SK-N-SH (cell line): ENCODE measurements at regions not wholly inside any gene's neighbourhood (a gene's known extent, or its start where the extent isn't known, plus 50 kb on each side); places are given as distances from the start of the nearest gene placed in this dataset.

ENCODE experiments used
- CTCF ChIA-PET: fragments of 300-600, 350-600 bp; formaldehyde crosslinking; extraction: SDS; loops from one replicate; lab custom pipeline; 2021; lab: Yijun Ruan, JAX
- POLR2A ChIA-PET: fragments of 350-600 bp; sonication (Branson Sonifier 250); formaldehyde crosslinking; extraction: SDS; loops from one replicate; lab custom pipeline; 2020; ENCODE audit warnings: antibody characterized with exemption, inconsistent platforms; lab: Yijun Ruan, JAX
- DNase-seq: peaks from one replicate; pipeline ENCODE4 v3.0.0; 2012
- H2AFZ ChIP-seq: fragments of 200-600 bp; sonication (generic); 2 replicates; pipeline ENCODE4 v1.8.1; 2016; ENCODE audit warnings: antibody characterized with exemption, mild to moderate bottlenecking, low read depth
- H3F3A ChIP-seq: fragments of 200-600 bp; sonication (generic); replicated peaks from 2 replicates; pipeline ENCODE3; 2016; ENCODE audit warnings: antibody characterized with exemption, mild to moderate bottlenecking; ENCODE audit not compliant: insufficient read depth
- H3K27ac ChIP-seq, 2 experiments: fragments of 200-500 bp in 1 of 2; fragments of 200-600 bp in 1 of 2; sonication (Bioruptor generic) in 1 of 2; sonication (generic), shearing (Covaris generic) in 1 of 2; 2 replicates each; pipeline versions ENCODE4 v1.5.1 to v1.6.1; 2014 to 2016; ENCODE audit warnings: low read depth in 2 of 2, inconsistent platforms in 1 of 2, low read length in 1 of 2, mild to moderate bottlenecking in 1 of 2, mixed read lengths in 1 of 2
- H3K27me3 ChIP-seq: fragments of 200-600 bp; sonication (generic), shearing (Covaris generic); 2 replicates; pipeline ENCODE4 v1.6.1; 2016; ENCODE audit warnings: mixed run types; ENCODE audit not compliant: insufficient read depth
- H3K36me3 ChIP-seq, 2 experiments: fragments of 200-500 bp in 1 of 2; fragments of 200-600 bp in 1 of 2; sonication (Bioruptor generic) in 1 of 2; sonication (generic) in 1 of 2; replicated peaks in 1 of 2; 2 replicates each; pipeline versions ENCODE3 to v1.5.1; 2014 to 2016; ENCODE audit warnings: low read length in 1 of 2, mild to moderate bottlenecking in 1 of 2; ENCODE audit not compliant: insufficient read depth in 2 of 2, control insufficient read depth in 1 of 2
- H3K4me1 ChIP-seq, 2 experiments: fragments of 200-500 bp in 1 of 2; fragments of 200-600 bp in 1 of 2; sonication (Bioruptor generic) in 1 of 2; sonication (generic), shearing (Covaris generic) in 1 of 2; 2 replicates each; pipeline versions ENCODE4 v1.5.1 to v1.6.1; 2014 to 2016; ENCODE audit warnings: low read depth in 1 of 2, low read length in 1 of 2, mixed run types in 1 of 2; ENCODE audit not compliant: insufficient read depth in 2 of 2, control insufficient read depth in 1 of 2
- H3K4me2 ChIP-seq: fragments of 200-600 bp; sonication (generic), shearing (Covaris generic); 2 replicates; pipeline ENCODE4 v1.6.1; 2017; ENCODE audit warnings: mixed run types
- H3K4me3 ChIP-seq, 2 experiments: fragments of 200-500 bp in 1 of 2; fragments of 200-600 bp in 1 of 2; sonication (Bioruptor generic) in 1 of 2; sonication (generic), shearing (Covaris generic) in 1 of 2; 2 replicates each; pipeline versions ENCODE4 v1.5.1 to v1.8.1; 2014 to 2016; ENCODE audit warnings: low read depth in 2 of 2, inconsistent platforms in 1 of 2, low read length in 1 of 2, mild to moderate bottlenecking in 1 of 2, mixed read lengths in 1 of 2, moderate library complexity in 1 of 2
- H3K79me2 ChIP-seq: fragments of 200-600 bp; sonication (generic); 2 replicates; pipeline ENCODE4 v1.8.1; 2017; ENCODE audit warnings: mild to moderate bottlenecking; ENCODE audit not compliant: insufficient read depth
- H3K9ac ChIP-seq: fragments of 200-600 bp; sonication (generic); 2 replicates; pipeline ENCODE4 v1.6.1; 2017; ENCODE audit warnings: mixed run types
- H3K9me2 ChIP-seq: fragments of 200-600 bp; sonication (generic); 2 replicates; pipeline ENCODE4 v1.6.1; 2017; ENCODE audit warnings: mixed run types
- H3K9me3 ChIP-seq: fragments of 200-600 bp; sonication (generic); 2 replicates; pipeline ENCODE4 v1.6.1; 2017; ENCODE audit warnings: mixed run types, mild to moderate bottlenecking, moderate library complexity
- H4K20me1 ChIP-seq: fragments of 200-600 bp; sonication (generic); 2 replicates; pipeline ENCODE4 v1.6.1; 2017; ENCODE audit warnings: mild to moderate bottlenecking, mixed run types; ENCODE audit not compliant: insufficient read depth
- ELF1 ChIP-seq: IDR thresholded peaks from 2 replicates; pipeline ENCODE4 v1.4.0; 2012
- EP300 ChIP-seq, 2 experiments: IDR thresholded peaks; 2 replicates each; pipeline versions ENCODE4 v1.4.0 to v1.6.1; 2012; ENCODE audit warnings: borderline replicate concordance in 1 of 2, low read depth in 1 of 2, low read length in 1 of 2
- FOSL2 ChIP-seq: IDR thresholded peaks from 2 replicates; pipeline ENCODE4 v1.4.0; 2012; ENCODE audit warnings: low read depth, mild to moderate bottlenecking, moderate library complexity, borderline replicate concordance
- FOXJ3 ChIP-seq: sonication (generic); formaldehyde crosslinking; IDR thresholded peaks from 2 replicates; pipeline ENCODE4 v1.5.1; 2020; ENCODE audit warnings: mild to moderate bottlenecking, missing genetic modification reagents
- JUND ChIP-seq: IDR thresholded peaks from 2 replicates; pipeline ENCODE4 v1.4.0; 2012
- MAX ChIP-seq: IDR thresholded peaks from 2 replicates; pipeline ENCODE4 v1.4.0; 2012; ENCODE audit warnings: low read depth
- MEF2A ChIP-seq: IDR thresholded peaks from 2 replicates; pipeline ENCODE4 v1.4.0; 2012; ENCODE audit warnings: low read depth, borderline replicate concordance
- NFIC ChIP-seq: IDR thresholded peaks from 2 replicates; pipeline ENCODE4 v1.4.0; 2012; ENCODE audit warnings: borderline replicate concordance
- NRF1 ChIP-seq: IDR thresholded peaks from 2 replicates; pipeline ENCODE4 v1.6.1; 2012; ENCODE audit warnings: low read depth, mild to moderate bottlenecking, low read length
- PBX3 ChIP-seq: IDR thresholded peaks from 2 replicates; pipeline ENCODE4; 2012
- POLR2AphosphoS5 ChIP-seq: IDR thresholded peaks from 2 replicates; pipeline ENCODE4 v1.6.1; 2012; ENCODE audit warnings: low read depth, low read length
- RAD21 ChIP-seq: IDR thresholded peaks from 2 replicates; pipeline ENCODE4 v1.6.1; 2012; ENCODE audit warnings: mild to moderate bottlenecking, low read length
- RCOR1 ChIP-seq: fragments of 150-350 bp; IDR thresholded peaks from 2 replicates; pipeline ENCODE4 v1.6.1; 2017; ENCODE audit warnings: antibody characterized with exemption, low read length
- RFX5 ChIP-seq: IDR thresholded peaks from 2 replicates; pipeline ENCODE4 v1.6.1; 2012; ENCODE audit warnings: mild to moderate bottlenecking, improper control_type of control experiment, low read length
- SIN3A ChIP-seq: IDR thresholded peaks from 2 replicates; pipeline ENCODE4 v1.6.1; 2012; ENCODE audit warnings: low read depth, mild to moderate bottlenecking, low read length, moderate library complexity, borderline replicate concordance
- SMC3 ChIP-seq: IDR thresholded peaks from 2 replicates; pipeline ENCODE4 v1.6.1; 2012; ENCODE audit warnings: low read depth, low read length, improper control_type of control experiment
- TAF1 ChIP-seq: IDR thresholded peaks from 2 replicates; pipeline ENCODE4 v1.6.1; 2012; ENCODE audit warnings: low read depth, mild to moderate bottlenecking, low read length, moderate library complexity, borderline replicate concordance
- TCF12 ChIP-seq: IDR thresholded peaks from 2 replicates; pipeline ENCODE4 v1.4.0; 2012
- USF1 ChIP-seq: IDR thresholded peaks from 2 replicates; pipeline ENCODE4 v1.4.0; 2012; ENCODE audit warnings: low read depth, borderline replicate concordance
- YY1 ChIP-seq: IDR thresholded peaks from 2 replicates; pipeline ENCODE4 v1.4.0; 2012; ENCODE audit warnings: low read depth, mild to moderate bottlenecking
- WGBS: methylation state at CpG from one replicate; pipeline ENCODE4 v1.1.6; 2017; ENCODE audit warnings: low lambda C conversion rate; 5-methylcytosine and 5-hydroxymethylcytosine counted together
- TF ChIP-seq, protein P1 (sequence below): fragments of 200-600 bp; sonication (generic); IDR thresholded peaks from 2 replicates; pipeline ENCODE4 v1.6.1; 2017; ENCODE audit warnings: antibody characterized with exemption, mild to moderate bottlenecking, moderate library complexity
- TF ChIP-seq, protein P2 (sequence below): fragments of 150-350 bp; IDR thresholded peaks from 2 replicates; pipeline ENCODE4 v1.6.1; 2017; ENCODE audit warnings: antibody characterized with exemption, low read length, low read depth, borderline replicate concordance

DNA sequence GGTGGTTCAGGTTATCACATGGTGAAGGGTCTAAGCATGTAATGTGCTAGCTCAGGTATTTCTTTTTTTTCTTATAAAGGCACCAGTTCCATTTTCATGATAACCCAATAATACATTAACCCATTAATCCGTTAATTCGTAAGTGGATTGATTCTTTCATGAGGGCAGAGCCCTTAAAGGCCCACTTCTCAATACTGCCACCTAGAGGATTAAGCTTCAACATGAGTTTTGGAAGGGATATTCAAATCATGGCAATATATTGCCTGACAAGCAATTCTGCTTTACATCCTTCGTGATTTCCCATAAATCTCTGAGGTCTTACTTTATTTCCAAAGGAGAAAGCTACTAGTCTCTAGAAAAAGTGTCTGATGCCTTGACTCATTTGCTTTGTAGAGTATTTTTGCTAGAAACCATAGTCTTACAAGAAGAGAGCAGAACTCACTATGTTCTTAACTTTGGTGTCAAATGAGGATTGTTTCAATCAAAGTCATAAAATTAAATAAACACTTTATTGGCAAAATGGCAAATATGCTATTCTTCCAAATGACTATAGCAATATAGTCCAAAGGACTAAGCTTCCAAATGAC lies 271.3 kb downstream of the KCNS3 start:
- Histone ChIP-seq H3K36me3 (no peaks in the 10 kb centered on the region), H3K27me3 (no peaks in the 10 kb centered on the region), H4K20me1 (no peaks in the 10 kb centered on the region), H3K4me1 (no peaks in the 10 kb centered on the region), H3F3A (no peaks in the 10 kb centered on the region), H3K4me2 (no peak overlapping the region), H3K9me2 (no peaks in the 10 kb centered on the region), H3K9ac (no peak overlapping the region), H2AFZ (no peak overlapping the region)
- DNase-seq = peak; percentile 57
- WGBS = 9% methylated on average over 3 of the region's 3 CpGs
- TF ChIP-seq TCF12 (no peak), RAD21 (peak; percentile 85), MAX (no peak), TAF1 (no peak), ELF1 (no peak), FOSL2 (no peak), USF1 (no peak), PBX3 (no peak), EP300 (IDR thresholded peaks at IDR 0.05; ENCODE audit: borderline replicate concordance in 1 of 2, low read depth in 1 of 2, low read length in 1 of 2) (no peak), YY1 (no peak), SMC3 (peak; percentile 67), NFIC (no peak), SIN3A (no peak), RCOR1 (no peak), FOXJ3 (CRISPR knock-in tag) (no peak), NRF1 (no peak), MEF2A (no peak), JUND (no peak), POLR2AphosphoS5 (no peak), RFX5 (no peak)
- TF ChIP-seq, protein P1, sequence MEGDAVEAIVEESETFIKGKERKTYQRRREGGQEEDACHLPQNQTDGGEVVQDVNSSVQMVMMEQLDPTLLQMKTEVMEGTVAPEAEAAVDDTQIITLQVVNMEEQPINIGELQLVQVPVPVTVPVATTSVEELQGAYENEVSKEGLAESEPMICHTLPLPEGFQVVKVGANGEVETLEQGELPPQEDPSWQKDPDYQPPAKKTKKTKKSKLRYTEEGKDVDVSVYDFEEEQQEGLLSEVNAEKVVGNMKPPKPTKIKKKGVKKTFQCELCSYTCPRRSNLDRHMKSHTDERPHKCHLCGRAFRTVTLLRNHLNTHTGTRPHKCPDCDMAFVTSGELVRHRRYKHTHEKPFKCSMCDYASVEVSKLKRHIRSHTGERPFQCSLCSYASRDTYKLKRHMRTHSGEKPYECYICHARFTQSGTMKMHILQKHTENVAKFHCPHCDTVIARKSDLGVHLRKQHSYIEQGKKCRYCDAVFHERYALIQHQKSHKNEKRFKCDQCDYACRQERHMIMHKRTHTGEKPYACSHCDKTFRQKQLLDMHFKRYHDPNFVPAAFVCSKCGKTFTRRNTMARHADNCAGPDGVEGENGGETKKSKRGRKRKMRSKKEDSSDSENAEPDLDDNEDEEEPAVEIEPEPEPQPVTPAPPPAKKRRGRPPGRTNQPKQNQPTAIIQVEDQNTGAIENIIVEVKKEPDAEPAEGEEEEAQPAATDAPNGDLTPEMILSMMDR = peak; percentile 80
- TF ChIP-seq, protein P2, sequence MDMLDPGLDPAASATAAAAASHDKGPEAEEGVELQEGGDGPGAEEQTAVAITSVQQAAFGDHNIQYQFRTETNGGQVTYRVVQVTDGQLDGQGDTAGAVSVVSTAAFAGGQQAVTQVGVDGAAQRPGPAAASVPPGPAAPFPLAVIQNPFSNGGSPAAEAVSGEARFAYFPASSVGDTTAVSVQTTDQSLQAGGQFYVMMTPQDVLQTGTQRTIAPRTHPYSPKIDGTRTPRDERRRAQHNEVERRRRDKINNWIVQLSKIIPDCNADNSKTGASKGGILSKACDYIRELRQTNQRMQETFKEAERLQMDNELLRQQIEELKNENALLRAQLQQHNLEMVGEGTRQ = no peak
- TF ChIP-seq, all 33 proteins: peak for 3
- Histone ChIP-seq H3K27ac (no peak overlapping the region), H3K4me3 (no peak overlapping the region), H3K9me3 (no peaks in the 10 kb centered on the region), H3K79me2 (no peaks in the 10 kb centered on the region)
- ChIA-PET CTCF (interaction anchor here (0.6 to 5.2 kb wide), 65 partner anchors 9 to 993 kb away, joined by 3 to 90 read pairs (median 4); partner anchors contain the start of gene KCNS3), POLR2A (interaction anchor here (0.5 kb wide), 1 partner anchor 1095 kb away, joined by 4 read pairs; no protein-coding TSS in a partner anchor)
